ENCODE measurements at regions not wholly inside any gene's neighbourhood (a gene's known extent, or its start where the extent isn't known, plus 50 kb on each side); places are given as distances from the start of the nearest gene placed in this dataset.

- no peak for DNase-seq
- in situ Hi-C loops (cut with HindIII; ENCODE audit: low pct_ligation_motif_present, low pct_unique_long_range_greater_than_20kb, low sequenced_read_pairs) = no loop called here
Measured at GRCh38 chr4:107153228-107153627, 117.1 kb upstream of the DKK2 start.

- in situ Hi-C loops (cut with HindIII; ENCODE audit: low pct_ligation_motif_present, low pct_unique_long_range_greater_than_20kb, low sequenced_read_pairs) = no loop called here
- no peak for DNase-seq
Measured at GRCh38 chr4:107151173-107151572, 115.1 kb upstream of the DKK2 start.

DNA sequence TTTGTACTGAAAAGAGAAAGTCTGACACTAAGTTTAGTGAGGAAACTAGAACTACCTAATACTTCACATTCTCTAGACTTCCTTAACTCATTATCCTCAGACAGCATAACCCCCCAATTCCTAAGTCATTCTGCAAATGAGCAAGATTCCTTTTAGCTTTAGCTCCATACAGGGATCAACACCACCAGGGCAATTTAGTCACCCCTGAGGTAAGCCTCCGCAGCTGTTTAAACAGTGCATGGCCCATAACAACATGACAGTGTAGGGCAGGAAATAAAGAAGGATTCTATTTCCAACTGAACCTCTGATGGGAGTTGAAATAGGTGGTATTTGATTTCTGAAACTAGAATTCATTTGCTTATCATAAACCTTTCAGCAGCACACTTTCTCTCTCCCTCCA, 112.8 kb upstream of the DKK2 start:
- in situ Hi-C loops (cut with HindIII; ENCODE audit: low pct_ligation_motif_present, low pct_unique_long_range_greater_than_20kb, low sequenced_read_pairs) = no loop called here
- DNase-seq = no peak

GRCh38 chr4:107147873-107148272, 111.8 kb upstream of the DKK2 start:
- no peak for DNase-seq
- in situ Hi-C loops (cut with HindIII; ENCODE audit: low pct_ligation_motif_present, low pct_unique_long_range_greater_than_20kb, low sequenced_read_pairs) = no loop called here

DNA sequence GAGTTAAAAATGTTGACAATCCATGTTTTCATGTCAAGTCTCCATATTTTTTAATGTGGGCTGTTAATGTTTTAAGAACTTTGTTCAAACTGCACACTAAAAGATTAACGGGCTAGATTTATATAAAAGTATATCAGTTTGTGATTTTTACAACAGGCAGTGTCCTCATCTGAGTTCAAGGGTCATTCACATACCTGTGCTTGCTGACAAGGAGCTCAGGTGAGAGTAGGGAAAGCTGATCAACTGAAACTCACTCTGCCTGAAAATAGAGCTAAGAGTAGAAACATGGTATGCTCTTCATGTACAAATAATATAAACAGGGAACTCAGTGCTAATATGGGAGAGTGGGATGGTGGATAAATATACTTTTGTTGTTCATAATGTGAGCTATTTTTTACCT, 102.3 kb upstream of the DKK2 start:
- in situ Hi-C loops (cut with HindIII; ENCODE audit: low pct_ligation_motif_present, low pct_unique_long_range_greater_than_20kb, low sequenced_read_pairs) = no loop called here
- DNase-seq = no peak

- no peak for DNase-seq
- in situ Hi-C loops (cut with HindIII; ENCODE audit: low pct_ligation_motif_present, low pct_unique_long_range_greater_than_20kb, low sequenced_read_pairs) = no loop called here
Measured at GRCh38 chr4:107133965-107134653, 98.0 kb upstream of the DKK2 start.

- DNase-seq = no peak
- in situ Hi-C loops (cut with HindIII; ENCODE audit: low pct_ligation_motif_present, low pct_unique_long_range_greater_than_20kb, low sequenced_read_pairs) = no loop called here
Measured at GRCh38 chr4:107131295-107131694, 95.2 kb upstream of the DKK2 start.

DNA sequence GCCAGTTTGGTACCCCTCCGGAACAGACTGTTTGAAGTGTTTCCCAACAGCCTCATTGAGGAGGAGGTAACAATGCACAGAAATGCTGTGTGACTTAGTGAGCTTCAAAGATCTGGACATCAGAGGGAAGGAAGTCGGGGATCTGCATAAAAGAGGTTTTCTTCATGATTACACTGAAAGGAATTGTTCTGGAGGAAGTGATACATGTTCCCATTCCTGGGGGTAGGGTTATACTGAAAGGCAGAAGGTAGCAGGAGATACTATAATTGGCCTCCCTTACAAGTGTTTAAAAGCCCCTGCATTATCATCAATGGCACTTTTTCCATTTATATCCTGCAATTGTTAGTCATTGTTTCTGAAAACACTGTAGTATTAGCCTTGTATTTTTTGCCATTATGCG, 94.0 kb upstream of the DKK2 start:
- in situ Hi-C loops (cut with HindIII; ENCODE audit: low pct_ligation_motif_present, low pct_unique_long_range_greater_than_20kb, low sequenced_read_pairs) = no loop called here

DNA sequence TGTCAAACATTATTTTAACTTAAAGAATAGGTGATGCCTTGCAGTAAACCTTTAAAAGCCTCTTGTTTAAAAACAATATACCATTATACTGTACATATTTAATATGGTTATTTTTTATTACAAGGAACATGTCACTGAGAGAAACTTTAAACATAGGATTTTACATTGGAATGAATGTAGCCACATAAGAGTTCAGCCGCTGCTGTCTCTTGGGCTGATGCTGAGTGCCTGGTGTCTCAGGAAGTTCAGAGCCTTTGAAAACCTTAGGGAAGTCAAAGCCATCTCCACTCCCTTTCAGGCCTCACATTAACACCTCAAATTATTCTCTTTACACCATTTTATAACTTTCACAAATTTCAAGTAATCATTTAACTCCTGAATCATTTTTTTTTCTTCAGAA, 93.5 kb upstream of the DKK2 start:
- no peak for DNase-seq
- in situ Hi-C loops (cut with HindIII; ENCODE audit: low pct_ligation_motif_present, low pct_unique_long_range_greater_than_20kb, low sequenced_read_pairs) = no loop called here

More for the DNA sequence above, 94.0 kb upstream of the DKK2 start:
- DNase-seq = no peak

DNA sequence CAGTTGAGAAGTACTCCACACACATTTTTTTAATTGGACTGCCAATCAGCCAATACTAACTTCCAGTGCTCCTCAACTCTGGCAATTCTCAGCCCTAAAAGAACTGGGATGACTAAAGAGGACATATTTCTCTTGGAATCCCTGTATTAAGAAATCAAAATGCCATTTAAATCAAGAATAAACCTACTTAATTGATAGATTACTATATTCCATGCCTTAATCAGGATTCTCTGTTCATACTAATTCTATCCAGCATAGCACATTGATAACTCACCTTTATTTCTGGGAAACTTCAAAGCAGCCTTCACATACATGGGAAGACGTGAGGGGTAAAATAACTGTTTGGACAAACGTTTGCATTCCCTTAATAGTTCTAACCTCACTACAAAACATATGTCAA, 93.0 kb upstream of the DKK2 start:
- DNase-seq = no peak
- in situ Hi-C loops (cut with HindIII; ENCODE audit: low pct_ligation_motif_present, low pct_unique_long_range_greater_than_20kb, low sequenced_read_pairs) = no loop called here

DNA sequence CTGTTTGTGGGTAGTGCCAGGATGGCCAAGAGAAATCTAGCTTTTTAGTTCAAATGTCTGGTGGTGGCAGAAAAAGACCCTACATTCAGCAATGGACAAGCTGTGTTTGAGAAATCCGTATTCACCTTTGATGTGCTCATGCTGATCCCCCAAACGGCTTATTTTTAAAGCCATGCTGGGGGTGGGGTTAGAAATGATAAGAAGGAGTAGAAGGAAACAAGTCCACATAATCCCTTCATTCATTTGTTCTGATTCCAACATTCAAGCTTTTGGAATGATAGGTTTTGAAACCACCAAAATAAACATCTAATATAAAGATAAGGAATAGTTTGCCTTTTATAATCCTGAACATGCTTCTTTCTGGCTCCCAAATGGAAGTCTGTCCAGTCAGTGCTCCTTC, 92.0 kb upstream of the DKK2 start:
- in situ Hi-C loops (cut with HindIII; ENCODE audit: low pct_ligation_motif_present, low pct_unique_long_range_greater_than_20kb, low sequenced_read_pairs) = no loop called here
- no peak for DNase-seq

- no peak for DNase-seq
- in situ Hi-C loops (cut with HindIII; ENCODE audit: low pct_ligation_motif_present, low pct_unique_long_range_greater_than_20kb, low sequenced_read_pairs) = no loop called here
Measured at GRCh38 chr4:107125496-107125895, 89.4 kb upstream of the DKK2 start.

DNA sequence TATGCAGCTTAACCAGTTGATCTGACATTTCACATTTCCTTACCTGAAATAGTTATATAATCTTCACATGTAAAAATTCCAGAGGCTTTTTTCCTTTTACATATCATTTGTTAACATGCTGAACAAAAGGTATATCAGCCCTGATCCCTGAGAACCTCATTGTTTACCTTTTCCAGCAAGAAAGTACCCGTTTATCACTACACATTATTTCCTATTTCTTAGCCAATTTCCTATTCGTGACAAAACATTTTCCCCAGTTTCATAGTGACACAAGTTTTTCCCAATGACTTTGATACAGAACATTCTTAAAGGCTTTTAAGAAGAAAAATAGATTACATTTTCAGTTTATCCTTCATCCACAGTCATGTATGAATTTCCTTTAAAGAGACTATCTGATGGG, 86.6 kb upstream of the DKK2 start:
- DNase-seq = no peak
- in situ Hi-C loops (cut with HindIII; ENCODE audit: low pct_ligation_motif_present, low pct_unique_long_range_greater_than_20kb, low sequenced_read_pairs) = no loop called here

- no peak for DNase-seq
- in situ Hi-C loops (cut with HindIII; ENCODE audit: low pct_ligation_motif_present, low pct_unique_long_range_greater_than_20kb, low sequenced_read_pairs) = no loop called here
Measured at GRCh38 chr4:107120661-107121060, 84.5 kb upstream of the DKK2 start.

GRCh38 chr4:107117726-107118125, 81.6 kb upstream of the DKK2 start:
- no peak for DNase-seq
- in situ Hi-C loops (cut with HindIII; ENCODE audit: low pct_ligation_motif_present, low pct_unique_long_range_greater_than_20kb, low sequenced_read_pairs) = no loop called here

GRCh38 chr4:107115185-107115847, 79.2 kb upstream of the DKK2 start:
- in situ Hi-C loops (cut with HindIII; ENCODE audit: low pct_ligation_motif_present, low pct_unique_long_range_greater_than_20kb, low sequenced_read_pairs) = no loop called here
- no peak for DNase-seq

DNA sequence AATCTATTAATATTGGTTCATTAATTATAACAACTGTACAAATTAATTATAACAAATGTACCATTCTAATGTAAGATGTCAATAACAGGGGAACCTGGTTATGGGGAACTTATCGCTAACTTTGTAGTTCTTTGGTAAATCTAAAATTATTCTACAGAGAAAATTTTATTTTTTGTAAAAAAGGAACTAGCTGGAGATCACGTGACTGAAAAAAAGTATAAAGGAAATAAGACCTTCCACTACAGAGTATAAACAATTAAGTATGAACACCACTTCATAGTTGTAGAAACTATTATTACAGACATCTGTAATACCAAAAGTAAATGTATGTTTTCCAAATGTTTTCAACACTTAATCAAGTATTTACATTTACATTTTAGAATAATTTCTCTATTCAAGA, 77.9 kb upstream of the DKK2 start:
- in situ Hi-C loops (cut with HindIII; ENCODE audit: low pct_ligation_motif_present, low pct_unique_long_range_greater_than_20kb, low sequenced_read_pairs) = no loop called here
- DNase-seq = no peak

- no peak for DNase-seq
- in situ Hi-C loops (cut with HindIII; ENCODE audit: low pct_ligation_motif_present, low pct_unique_long_range_greater_than_20kb, low sequenced_read_pairs) = no loop called here
Measured at GRCh38 chr4:107098401-107098800, 62.3 kb upstream of the DKK2 start.

DNA sequence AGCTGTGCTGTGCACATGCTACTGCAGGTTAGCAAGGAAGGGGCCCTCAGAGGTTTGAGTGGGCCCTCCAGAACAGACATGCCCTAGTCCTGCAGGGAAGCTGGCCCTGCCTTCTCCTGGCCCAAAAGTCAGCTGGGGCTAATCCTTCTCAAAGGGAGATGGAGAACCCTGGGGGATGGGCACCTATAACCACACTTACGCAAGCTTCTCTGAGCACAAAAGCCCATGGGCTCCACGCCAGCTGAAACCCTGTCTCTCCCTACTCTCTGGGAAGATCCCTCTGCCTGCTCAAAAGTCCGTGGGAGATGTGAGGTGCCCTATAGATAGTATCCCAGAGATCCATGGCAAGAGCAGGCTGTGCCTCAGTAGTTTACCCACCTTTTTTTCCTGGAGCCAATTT, 58.9 kb upstream of the DKK2 start:
- in situ Hi-C loops (cut with HindIII; ENCODE audit: low pct_ligation_motif_present, low pct_unique_long_range_greater_than_20kb, low sequenced_read_pairs) = no loop called here
- no peak for DNase-seq

DNA sequence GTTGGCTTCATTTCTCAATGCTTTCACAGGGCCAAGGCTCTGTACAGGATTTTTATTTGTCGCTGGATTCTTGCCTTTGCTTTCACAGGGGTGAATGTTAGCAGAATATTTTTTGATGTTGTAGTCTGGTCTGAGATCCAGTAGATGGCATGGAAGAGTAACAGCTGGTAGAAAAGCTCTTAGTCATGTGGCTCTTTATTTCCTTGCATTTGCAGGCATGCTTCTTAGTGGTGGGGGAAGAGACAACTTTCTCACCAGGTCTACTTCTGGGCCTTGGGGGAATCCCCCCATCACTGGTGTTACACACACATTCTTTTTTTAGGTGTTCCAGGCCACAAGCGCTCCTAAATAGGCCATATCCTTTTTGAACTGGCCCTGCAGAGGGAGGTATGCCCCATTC, 58.2 kb upstream of the DKK2 start:
- in situ Hi-C loops (cut with HindIII; ENCODE audit: low pct_ligation_motif_present, low pct_unique_long_range_greater_than_20kb, low sequenced_read_pairs) = no loop called here

More for the DNA sequence above, 58.2 kb upstream of the DKK2 start:
- peak; percentile 12 for DNase-seq

Data from ACHN (cell line).